GM12878 (cell line): ENCODE measurements at regions not wholly inside any gene's neighbourhood (a gene's known extent, or its start where the extent isn't known, plus 50 kb on each side); places are given as distances from the start of the nearest gene placed in this dataset.
"Not testable (repeated sequence)": the region's sequence is repeated elsewhere in the genome, so short reads cannot be mapped to it uniquely, and the experiment has no call there.

Source experiments
- ATAC-seq: fragments of 200-7000 bp; cut with Tn5 transposase; 3 replicates; pipeline ENCODE4 v1.9.1; 2020; ENCODE audit warnings: mild to moderate bottlenecking, moderate library complexity
- BruUV-seq: library from RNA; stranded (reverse); fragments of 400-500 nt; replicated peaks from 2 replicates; lab custom pipeline; 2021; lab: Mats Ljungman, UMichigan
- CTCF ChIA-PET: fragments of 300-600 bp; sonication (Branson Sonifier 250); formaldehyde crosslinking; extraction: SDS; loops from one replicate; lab custom pipeline; 2021; ENCODE audit warnings: inconsistent platforms; lab: Yijun Ruan, JAX
- POLR2A ChIA-PET: fragments of 350-600 bp; formaldehyde crosslinking; extraction: SDS; loops from one replicate; lab custom pipeline; 2021; ENCODE audit warnings: inconsistent platforms; lab: Charles Lee
- RAD21 ChIA-PET: fragments of 300-600 bp; sonication (Branson Sonifier 250); formaldehyde crosslinking; loops from one replicate; lab custom pipeline; 2023; ENCODE audit warnings: antibody characterized with exemption; ENCODE audit not compliant: unreplicated experiment; lab: Charles Lee
- SMC1A ChIA-PET: fragments of 300-600 bp; sonication (Branson Sonifier 250); formaldehyde crosslinking; loops from one replicate; lab custom pipeline; 2023; ENCODE audit not compliant: unreplicated experiment, uncharacterized antibody; lab: Charles Lee
- DNase-seq: peaks from one replicate; pipeline ENCODE4 v3.0.0-alpha.2; 2011; ENCODE audit warnings: low read depth, low spot score
- FAIRE-seq: peaks from 3 replicates; lab custom pipeline; 2011; peaks lifted over from hg19 to GRCh38; lab: Jason Lieb, UNC
- H2AFZ ChIP-seq: 2 replicates; pipeline ENCODE4 v1.6.0; 2011; ENCODE audit warnings: low read depth, low read length, control low read depth; ENCODE audit not compliant: control insufficient read depth
- H3K27ac ChIP-seq: 2 replicates; pipeline ENCODE4 v1.5.1; 2011; ENCODE audit warnings: control low read depth; ENCODE audit not compliant: control insufficient read depth, insufficient read depth
- H3K27me3 ChIP-seq, 2 experiments: replicated peaks in 1 of 2; 2 replicates each; pipeline versions ENCODE4 v1.6.0 to v1.6.1; 2011; ENCODE audit warnings: low read length in 1 of 2; ENCODE audit not compliant: control insufficient read depth in 2 of 2, insufficient read depth in 2 of 2
- H3K36me3 ChIP-seq, 2 experiments: 2 replicates each; pipeline ENCODE4 v1.5.1; 2011; ENCODE audit warnings: low read length in 1 of 2; ENCODE audit not compliant: control insufficient read depth in 2 of 2, insufficient read depth in 2 of 2
- H3K4me1 ChIP-seq: 2 replicates; pipeline ENCODE4 v1.6.1; 2011; ENCODE audit warnings: mild to moderate bottlenecking, low read length, moderate library complexity, mixed read lengths; ENCODE audit not compliant: control insufficient read depth, insufficient read depth
- H3K4me2 ChIP-seq: 2 replicates; pipeline ENCODE4 v1.6.0; 2011; ENCODE audit warnings: control low read depth; ENCODE audit not compliant: control insufficient read depth, insufficient read depth
- H3K4me3 ChIP-seq: fragments of 200-600 bp; sonication (generic); 2 replicates; pipeline ENCODE4 v1.5.1; 2016
- H3K79me2 ChIP-seq: 2 replicates; pipeline ENCODE4 v1.6.0; 2011; ENCODE audit warnings: low read length; ENCODE audit not compliant: control insufficient read depth, insufficient read depth
- H3K9ac ChIP-seq: 2 replicates; pipeline ENCODE4 v1.8.0; 2011; ENCODE audit warnings: low read length, control low read depth, mixed read lengths; ENCODE audit not compliant: control insufficient read depth, insufficient read depth
- H3K9me3 ChIP-seq: replicated peaks from 3 replicates; pipeline ENCODE4 v1.5.1; 2011; ENCODE audit warnings: mild to moderate bottlenecking, low read length; ENCODE audit not compliant: control insufficient read depth, insufficient read depth
- H4K20me1 ChIP-seq: 2 replicates; pipeline ENCODE4 v1.6.0; 2011; ENCODE audit not compliant: control insufficient read depth, insufficient read depth
- ASH2L ChIP-seq: fragments of 300-600, 200-600 bp; sonication (generic); IDR thresholded peaks from 2 replicates; pipeline ENCODE4 v1.6.1; 2017; ENCODE audit warnings: low read depth, mild to moderate bottlenecking, borderline replicate concordance
- BCL3 ChIP-seq: IDR thresholded peaks from 2 replicates; pipeline ENCODE4 v1.6.1; 2011; ENCODE audit warnings: borderline replicate concordance, low read depth, mild to moderate bottlenecking, moderate library complexity, low read length; ENCODE audit not compliant: insufficient read depth, poor library complexity, severe bottlenecking
- CBX5 ChIP-seq: sonication (generic); IDR thresholded peaks from 2 replicates; pipeline ENCODE4 v1.6.1; 2016; ENCODE audit warnings: low read depth, moderate library complexity, mild to moderate bottlenecking, inconsistent platforms
- CHD1 ChIP-seq: IDR thresholded peaks from 2 replicates; pipeline ENCODE4 v1.6.1; 2012; ENCODE audit warnings: low read depth, low read length, improper control_type of control experiment
- CREB1 ChIP-seq: IDR thresholded peaks from 2 replicates; pipeline ENCODE4 v1.6.1; 2012; ENCODE audit warnings: low read depth, mild to moderate bottlenecking, inconsistent platforms
- NFYA ChIP-seq: IDR thresholded peaks from 2 replicates; pipeline ENCODE4 v1.6.1; 2011; ENCODE audit warnings: low read depth, mild to moderate bottlenecking, low read length, improper control_type of control experiment, borderline replicate concordance
- RUNX3 ChIP-seq: IDR thresholded peaks from 2 replicates; pipeline ENCODE4 v1.6.1; 2012; ENCODE audit warnings: low read length, inconsistent platforms
- SRF ChIP-seq, 2 experiments: IDR thresholded peaks; 2 replicates each; pipeline ENCODE4 v1.6.1; 2011; ENCODE audit warnings: low read depth in 2 of 2, low read length in 2 of 2, mild to moderate bottlenecking in 1 of 2, moderate library complexity in 1 of 2
- WRNIP1 ChIP-seq: IDR thresholded peaks from 2 replicates; pipeline ENCODE4 v1.6.1; 2011; ENCODE audit warnings: low read depth, low read length, improper control_type of control experiment, borderline replicate concordance
- WGBS: methylation state at CpG from one replicate; pipeline ENCODE4 v1.1.6; 2016; ENCODE audit warnings: low lambda C conversion rate; ENCODE audit not compliant: insufficient replicate concordance, insufficient coverage; ENCODE audit errors: missing lambda C conversion rate; 5-methylcytosine and 5-hydroxymethylcytosine counted together
- in situ Hi-C: fragments of 300-500 bp; cut with MboI; formaldehyde crosslinking; loops from 9 replicates; pipeline ENCODE4 v1.14.3; 2018; ENCODE audit warnings: mixed read lengths
- intact Hi-C: fragments of 100-400 bp; cut with micrococcal nuclease; formaldehyde crosslinking; loops from one replicate; pipeline ENCODE4 v1.14.2; 2022; ENCODE audit not compliant: unreplicated experiment
- TF ChIP-seq, protein P1 (sequence below): fragments of 450-650 bp; IDR thresholded peaks from 2 replicates; pipeline ENCODE4 v1.6.1; 2017; ENCODE audit warnings: mild to moderate bottlenecking, moderate library complexity

- TF ChIP-seq CREB1, result no peak
Observed at GRCh38 chr5:13201022-13201421, 743.5 kb downstream of the DNAH5 start (continued).

GRCh38 chr5:13198226-13198625 lies 746.3 kb downstream of the DNAH5 start:
- RAD21 ChIA-PET, CTCF ChIA-PET, BruUV-seq, H3K27me3 ChIP-seq, intact Hi-C loops, H3K4me3 ChIP-seq, H3K27ac ChIP-seq, POLR2A ChIA-PET, H3K9ac ChIP-seq, H2AFZ ChIP-seq, SMC1A ChIA-PET, FAIRE-seq, H3K4me2 ChIP-seq, H4K20me1 ChIP-seq, ATAC-seq, in situ Hi-C loops, H3K4me1 ChIP-seq, DNase-seq, H3K36me3 ChIP-seq, H3K79me2 ChIP-seq, H3K9me3 ChIP-seq: not testable (repeated sequence)
- WGBS, result 8% methylated on average over 2 of the region's 2 CpGs

DNA sequence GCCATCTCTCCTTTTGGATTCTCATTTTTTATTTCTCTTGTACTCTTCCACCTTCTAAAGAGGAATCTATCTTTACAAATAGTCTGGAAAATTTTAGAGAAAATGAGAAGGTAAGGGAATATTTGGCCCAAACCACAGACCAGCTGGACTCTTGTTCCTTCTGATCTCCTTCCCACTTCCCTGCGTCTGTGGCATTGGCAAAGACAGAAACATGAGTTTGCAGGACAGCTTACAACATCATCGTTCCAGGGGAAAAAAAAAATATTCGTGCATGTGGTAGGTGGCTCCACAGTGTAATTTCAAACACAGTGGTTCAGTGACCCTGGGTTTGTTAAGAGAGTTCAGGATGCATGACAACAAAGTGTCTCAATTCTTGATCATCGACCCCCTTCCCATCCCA lies 755.0 kb downstream of the DNAH5 start:
- no peaks in the 10 kb centered on the region for H4K20me1 ChIP-seq
- WGBS, result 0% methylated on average over 4 of the region's 4 CpGs
- H3K4me1 ChIP-seq, result no peaks in the 10 kb centered on the region
- H2AFZ ChIP-seq, result no peak overlapping the region
- FAIRE-seq (no peak), DNase-seq (no peak), ATAC-seq (no peak)
- H3K79me2 ChIP-seq, result no peaks in the 10 kb centered on the region
- in situ Hi-C loops (no loop called here), intact Hi-C loops (no loop called here)
- H3K27me3 ChIP-seq, result no peaks in the 10 kb centered on the region
- ChIA-PET CTCF (no interaction called here), RAD21 (no interaction called here), SMC1A (no interaction called here), POLR2A (no interaction called here)
- no TSS peak for BruUV-seq
- H3K27ac ChIP-seq, result no peak overlapping the region
- no peak overlapping the region for H3K9ac ChIP-seq
- no peaks in the 10 kb centered on the region for H3K9me3 ChIP-seq
- H3K4me2 ChIP-seq, result no peak overlapping the region
- H3K36me3 ChIP-seq, result no peaks in the 10 kb centered on the region
- no peak overlapping the region for H3K4me3 ChIP-seq
- TF ChIP-seq, protein P1, sequence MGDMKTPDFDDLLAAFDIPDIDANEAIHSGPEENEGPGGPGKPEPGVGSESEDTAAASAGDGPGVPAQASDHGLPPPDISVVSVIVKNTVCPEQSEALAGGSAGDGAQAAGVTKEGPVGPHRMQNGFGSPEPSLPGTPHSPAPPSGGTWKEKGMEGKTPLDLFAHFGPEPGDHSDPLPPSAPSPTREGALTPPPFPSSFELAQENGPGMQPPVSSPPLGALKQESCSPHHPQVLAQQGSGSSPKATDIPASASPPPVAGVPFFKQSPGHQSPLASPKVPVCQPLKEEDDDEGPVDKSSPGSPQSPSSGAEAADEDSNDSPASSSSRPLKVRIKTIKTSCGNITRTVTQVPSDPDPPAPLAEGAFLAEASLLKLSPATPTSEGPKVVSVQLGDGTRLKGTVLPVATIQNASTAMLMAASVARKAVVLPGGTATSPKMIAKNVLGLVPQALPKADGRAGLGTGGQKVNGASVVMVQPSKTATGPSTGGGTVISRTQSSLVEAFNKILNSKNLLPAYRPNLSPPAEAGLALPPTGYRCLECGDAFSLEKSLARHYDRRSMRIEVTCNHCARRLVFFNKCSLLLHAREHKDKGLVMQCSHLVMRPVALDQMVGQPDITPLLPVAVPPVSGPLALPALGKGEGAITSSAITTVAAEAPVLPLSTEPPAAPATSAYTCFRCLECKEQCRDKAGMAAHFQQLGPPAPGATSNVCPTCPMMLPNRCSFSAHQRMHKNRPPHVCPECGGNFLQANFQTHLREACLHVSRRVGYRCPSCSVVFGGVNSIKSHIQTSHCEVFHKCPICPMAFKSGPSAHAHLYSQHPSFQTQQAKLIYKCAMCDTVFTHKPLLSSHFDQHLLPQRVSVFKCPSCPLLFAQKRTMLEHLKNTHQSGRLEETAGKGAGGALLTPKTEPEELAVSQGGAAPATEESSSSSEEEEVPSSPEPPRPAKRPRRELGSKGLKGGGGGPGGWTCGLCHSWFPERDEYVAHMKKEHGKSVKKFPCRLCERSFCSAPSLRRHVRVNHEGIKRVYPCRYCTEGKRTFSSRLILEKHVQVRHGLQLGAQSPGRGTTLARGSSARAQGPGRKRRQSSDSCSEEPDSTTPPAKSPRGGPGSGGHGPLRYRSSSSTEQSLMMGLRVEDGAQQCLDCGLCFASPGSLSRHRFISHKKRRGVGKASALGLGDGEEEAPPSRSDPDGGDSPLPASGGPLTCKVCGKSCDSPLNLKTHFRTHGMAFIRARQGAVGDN, result no peak
- TF ChIP-seq BCL3, result no peak
- TF ChIP-seq ASH2L, result no peak
- TF ChIP-seq CBX5, result no peak
- no peak for TF ChIP-seq RUNX3
- TF ChIP-seq SRF (IDR thresholded peaks at IDR 0.05; ENCODE audit: low read depth in 2 of 2, low read length in 2 of 2), result no peak
- no peak for TF ChIP-seq CHD1
- TF ChIP-seq WRNIP1, result no peak
- no peak for TF ChIP-seq NFYA
